Smooth muscle cell (in vitro differentiated cells): ENCODE measurements at regions not wholly inside any gene's neighbourhood (a gene's known extent, or its start where the extent isn't known, plus 50 kb on each side); places are given as distances from the start of the nearest gene placed in this dataset.

Source experiments
- DNase-seq: peaks from one replicate; lab custom pipeline; 2025; ENCODE audit not compliant: unreplicated experiment; lab: John Stamatoyannopoulos, UW
- H2AFZ ChIP-seq: fragments of 200-600 bp; sonication (generic); 2 replicates; pipeline ENCODE4 v1.6.0; 2016; ENCODE audit warnings: antibody characterized with exemption, low read depth, mild to moderate bottlenecking
- H3F3A ChIP-seq: fragments of 200-600 bp; sonication (generic); 2 replicates; pipeline ENCODE4 v1.6.0; 2017; ENCODE audit warnings: antibody characterized with exemption, low read depth
- H3K27ac ChIP-seq: fragments of 200-600 bp; sonication (generic); 2 replicates; pipeline ENCODE4 v1.5.1; 2016; ENCODE audit warnings: low read depth, mild to moderate bottlenecking
- H3K27me3 ChIP-seq: fragments of 200-600 bp; sonication (generic); 2 replicates; pipeline ENCODE4 v1.6.1; 2016; ENCODE audit warnings: low read depth, mild to moderate bottlenecking
- H3K36me3 ChIP-seq: fragments of 200-600 bp; sonication (generic); 2 replicates; pipeline ENCODE4 v1.5.1; 2016; ENCODE audit warnings: low read depth
- H3K4me1 ChIP-seq: fragments of 200-600 bp; sonication (generic); 2 replicates; pipeline ENCODE4 v1.5.1; 2016; ENCODE audit warnings: low read depth
- H3K4me2 ChIP-seq: fragments of 200-600 bp; sonication (generic); 2 replicates; pipeline ENCODE4 v1.6.0; 2016; ENCODE audit warnings: mild to moderate bottlenecking
- H3K4me3 ChIP-seq: fragments of 200-600 bp; sonication (generic); 2 replicates; pipeline ENCODE4 v1.5.1; 2016; ENCODE audit warnings: mild to moderate bottlenecking
- H3K79me2 ChIP-seq: fragments of 200-600 bp; sonication (generic); 2 replicates; pipeline ENCODE4 v1.6.0; 2016; ENCODE audit warnings: low read depth, mild to moderate bottlenecking
- H3K9ac ChIP-seq: fragments of 200-600 bp; sonication (generic); 2 replicates; pipeline ENCODE4 v1.6.0; 2016; ENCODE audit warnings: low read depth
- H3K9me3 ChIP-seq: fragments of 200-600 bp; sonication (generic); replicated peaks from 2 replicates; pipeline ENCODE4 v1.5.1; 2016; ENCODE audit warnings: low read depth
- H4K20me1 ChIP-seq: fragments of 200-600 bp; sonication (generic); 2 replicates; pipeline ENCODE4 v1.6.0; 2016; ENCODE audit warnings: low read depth
- WGBS: methylation state at CpG from one replicate; pipeline ENCODE4 v1.1.7; 2016; ENCODE audit warnings: low lambda C conversion rate; 5-methylcytosine and 5-hydroxymethylcytosine counted together
- TF ChIP-seq, protein P1 (sequence below): fragments of 200-600 bp; sonication (generic); IDR thresholded peaks from 2 replicates; pipeline ENCODE4 v1.5.1; 2017; ENCODE audit warnings: borderline replicate concordance, mild to moderate bottlenecking, antibody characterized with exemption; ENCODE audit not compliant: insufficient read depth, poor library complexity, severe bottlenecking

DNA sequence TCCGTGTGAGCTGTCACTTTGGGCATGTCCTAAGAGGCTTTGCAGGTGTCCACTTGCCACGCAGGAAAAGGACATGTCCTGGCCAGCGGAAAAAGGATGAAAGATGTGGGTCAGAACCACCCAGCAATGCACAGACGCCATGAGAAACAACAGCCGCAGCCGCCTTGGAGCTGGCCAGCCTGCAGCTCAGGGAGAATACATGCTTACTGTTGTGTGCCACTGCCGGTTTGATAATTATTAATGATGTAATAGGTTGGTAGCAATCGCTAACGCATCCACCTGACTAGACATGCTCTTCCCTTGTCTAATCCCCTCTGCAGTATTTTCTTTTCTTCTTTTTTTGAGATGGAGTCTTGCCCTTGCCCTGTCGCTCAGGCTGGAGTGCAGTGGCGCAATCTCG, 221.7 kb downstream of the HAUS1 start:
- no peak overlapping the region for H2AFZ ChIP-seq
- no peaks in the 10 kb centered on the region for H3K36me3 ChIP-seq
- H3K4me3 ChIP-seq = no peak overlapping the region
- DNase-seq = no peak
- peaks cover 26% of the 10 kb centered on the region for H3K4me1 ChIP-seq
- TF ChIP-seq, protein P1, sequence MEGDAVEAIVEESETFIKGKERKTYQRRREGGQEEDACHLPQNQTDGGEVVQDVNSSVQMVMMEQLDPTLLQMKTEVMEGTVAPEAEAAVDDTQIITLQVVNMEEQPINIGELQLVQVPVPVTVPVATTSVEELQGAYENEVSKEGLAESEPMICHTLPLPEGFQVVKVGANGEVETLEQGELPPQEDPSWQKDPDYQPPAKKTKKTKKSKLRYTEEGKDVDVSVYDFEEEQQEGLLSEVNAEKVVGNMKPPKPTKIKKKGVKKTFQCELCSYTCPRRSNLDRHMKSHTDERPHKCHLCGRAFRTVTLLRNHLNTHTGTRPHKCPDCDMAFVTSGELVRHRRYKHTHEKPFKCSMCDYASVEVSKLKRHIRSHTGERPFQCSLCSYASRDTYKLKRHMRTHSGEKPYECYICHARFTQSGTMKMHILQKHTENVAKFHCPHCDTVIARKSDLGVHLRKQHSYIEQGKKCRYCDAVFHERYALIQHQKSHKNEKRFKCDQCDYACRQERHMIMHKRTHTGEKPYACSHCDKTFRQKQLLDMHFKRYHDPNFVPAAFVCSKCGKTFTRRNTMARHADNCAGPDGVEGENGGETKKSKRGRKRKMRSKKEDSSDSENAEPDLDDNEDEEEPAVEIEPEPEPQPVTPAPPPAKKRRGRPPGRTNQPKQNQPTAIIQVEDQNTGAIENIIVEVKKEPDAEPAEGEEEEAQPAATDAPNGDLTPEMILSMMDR = no peak
- H3K4me2 ChIP-seq = no peak overlapping the region
- no peaks in the 10 kb centered on the region for H3K79me2 ChIP-seq
- H3K27ac ChIP-seq = no peak overlapping the region
- H4K20me1 ChIP-seq = no peaks in the 10 kb centered on the region
- H3F3A ChIP-seq = no peaks in the 10 kb centered on the region
- 92% methylated on average over 12 of the region's 12 CpGs for WGBS
- no peak overlapping the region for H3K9ac ChIP-seq
- H3K9me3 ChIP-seq = no peaks in the 10 kb centered on the region
- H3K27me3 ChIP-seq = no peaks in the 10 kb centered on the region

- TF ChIP-seq, protein P1 = no peak
- H3K9ac ChIP-seq = no peak overlapping the region
- H3K9me3 ChIP-seq = no peaks in the 10 kb centered on the region
- no peaks in the 10 kb centered on the region for H3K79me2 ChIP-seq
- H3K36me3 ChIP-seq = no peaks in the 10 kb centered on the region
- 52% methylated on average over 8 of the region's 8 CpGs for WGBS
- no peak overlapping the region for H3K27ac ChIP-seq
- H4K20me1 ChIP-seq = no peaks in the 10 kb centered on the region
- H3K4me1 ChIP-seq = peaks cover 2% of the 10 kb centered on the region
- H3K4me3 ChIP-seq = no peak overlapping the region
- no peak overlapping the region for H2AFZ ChIP-seq
- H3K4me2 ChIP-seq = no peak overlapping the region
- no peaks in the 10 kb centered on the region for H3F3A ChIP-seq
- DNase-seq = no peak
- peaks cover 31% of the 10 kb centered on the region for H3K27me3 ChIP-seq
These were observed 225.6 kb downstream of the HAUS1 start for GRCh38 chr18:46329736-46330246.

DNA sequence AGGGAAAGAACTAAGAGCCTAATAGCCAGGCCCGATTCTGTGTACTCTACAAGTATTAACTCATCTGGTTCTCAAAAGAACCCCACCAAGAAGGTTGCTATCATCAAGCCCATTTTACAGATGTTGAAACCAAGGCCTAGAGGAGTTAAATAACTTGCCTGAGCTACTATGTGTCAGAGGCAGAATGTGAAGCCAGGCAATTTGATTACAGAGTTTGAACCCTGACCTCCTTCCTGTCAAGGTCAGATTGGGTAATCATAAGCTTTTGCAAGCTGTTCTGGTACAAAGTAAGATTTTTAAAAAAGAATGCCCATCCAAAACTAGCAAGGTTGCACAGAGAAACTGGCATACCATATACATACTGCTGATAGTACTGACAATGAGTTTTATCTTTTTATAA, 227.1 kb downstream of the HAUS1 start:
- Histone ChIP-seq H3K4me1 (peaks cover 13% of the 10 kb centered on the region), H2AFZ (no peak overlapping the region), H3K4me2 (no peak overlapping the region), H3K9me3 (no peaks in the 10 kb centered on the region), H3K9ac (no peak overlapping the region), H3K27ac (no peak overlapping the region), H3K27me3 (peaks cover 43% of the 10 kb centered on the region), H3K79me2 (no peaks in the 10 kb centered on the region), H3K36me3 (no peaks in the 10 kb centered on the region), H3F3A (no peaks in the 10 kb centered on the region), H4K20me1 (no peaks in the 10 kb centered on the region), H3K4me3 (no peak overlapping the region)
- WGBS = 94% methylated on average over 1 of the region's 1 CpG
- TF ChIP-seq, protein P1 = no peak
- no peak for DNase-seq

DNA sequence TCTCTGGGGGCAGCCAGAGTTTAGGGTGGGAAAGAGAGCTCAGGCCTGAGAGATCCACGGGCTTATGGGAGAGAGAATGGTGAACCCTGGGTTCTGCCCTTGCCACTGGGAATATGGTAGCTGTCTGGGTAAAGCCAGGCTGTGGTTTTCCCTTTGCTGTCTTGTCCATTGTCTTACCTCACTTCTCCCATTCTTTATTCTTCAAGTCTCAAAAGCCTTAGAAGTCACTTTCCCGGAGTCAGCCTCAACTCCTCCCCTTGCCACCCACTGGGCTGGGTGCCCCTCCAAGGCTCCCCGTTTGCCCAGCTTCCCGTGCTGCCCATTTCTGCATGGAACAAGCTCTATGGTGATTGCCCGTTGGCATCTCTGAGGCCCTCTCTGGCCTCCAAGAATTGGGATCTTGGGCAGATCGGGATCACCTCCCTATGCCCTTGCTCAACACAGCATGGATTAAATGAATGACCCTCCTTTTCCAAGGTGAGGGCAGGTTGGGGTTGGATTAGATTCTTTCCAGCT, 228.2 kb downstream of the HAUS1 start:
- H3K27ac ChIP-seq = no peak overlapping the region
- no peak for DNase-seq
- TF ChIP-seq, protein P1 = no peak
- no peaks in the 10 kb centered on the region for H4K20me1 ChIP-seq
- H3K9ac ChIP-seq = no peak overlapping the region
- peaks cover 43% of the 10 kb centered on the region for H3K27me3 ChIP-seq
- H3F3A ChIP-seq = no peaks in the 10 kb centered on the region
- no peaks in the 10 kb centered on the region for H3K79me2 ChIP-seq
- H2AFZ ChIP-seq = no peak overlapping the region
- no peak overlapping the region for H3K4me3 ChIP-seq
- WGBS = 94% methylated on average over 6 of the region's 6 CpGs
- peaks cover 24% of the 10 kb centered on the region for H3K4me1 ChIP-seq
- no peak overlapping the region for H3K4me2 ChIP-seq
- no peaks in the 10 kb centered on the region for H3K36me3 ChIP-seq
- H3K9me3 ChIP-seq = no peaks in the 10 kb centered on the region
